ENCODE measurements at regions not wholly inside any gene's neighbourhood (a gene's known extent, or its start where the extent isn't known, plus 50 kb on each side); places are given as distances from the start of the nearest gene placed in this dataset.
"Not testable (repeated sequence)": the region's sequence is repeated elsewhere in the genome, so short reads cannot be mapped to it uniquely, and the experiment has no call there.

DNA sequence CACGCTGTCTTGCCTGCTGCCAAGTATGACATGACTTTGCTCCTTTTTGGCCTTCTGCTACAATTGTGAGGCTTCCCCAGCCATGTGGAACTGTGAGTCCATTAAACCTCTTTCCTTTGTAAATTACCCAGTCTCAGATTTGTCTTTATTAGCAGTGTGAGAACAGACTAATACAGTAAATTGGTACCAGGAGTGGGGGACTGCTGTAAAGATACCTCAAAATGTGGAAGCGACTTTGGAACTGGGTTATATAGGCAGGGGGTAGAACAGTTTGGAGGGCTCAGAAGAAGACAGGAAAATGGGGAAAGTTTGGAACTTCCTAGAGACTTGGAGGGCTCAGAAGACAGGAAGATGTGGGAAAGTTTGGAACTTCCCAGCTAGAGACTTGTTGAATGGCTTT lies 104.0 kb downstream of the IFI44 start:
- not testable (repeated sequence) for TF ChIP-seq HEYL (CRISPR knock-in tag; IDR thresholded peaks at IDR 0.05); RCOR1 (IDR thresholded peaks at IDR 0.05; ENCODE audit: low read depth, low read length); TP53 (CRISPR knock-in tag; IDR thresholded peaks at IDR 0.05)
- TF ChIP-seq, protein P1, sequence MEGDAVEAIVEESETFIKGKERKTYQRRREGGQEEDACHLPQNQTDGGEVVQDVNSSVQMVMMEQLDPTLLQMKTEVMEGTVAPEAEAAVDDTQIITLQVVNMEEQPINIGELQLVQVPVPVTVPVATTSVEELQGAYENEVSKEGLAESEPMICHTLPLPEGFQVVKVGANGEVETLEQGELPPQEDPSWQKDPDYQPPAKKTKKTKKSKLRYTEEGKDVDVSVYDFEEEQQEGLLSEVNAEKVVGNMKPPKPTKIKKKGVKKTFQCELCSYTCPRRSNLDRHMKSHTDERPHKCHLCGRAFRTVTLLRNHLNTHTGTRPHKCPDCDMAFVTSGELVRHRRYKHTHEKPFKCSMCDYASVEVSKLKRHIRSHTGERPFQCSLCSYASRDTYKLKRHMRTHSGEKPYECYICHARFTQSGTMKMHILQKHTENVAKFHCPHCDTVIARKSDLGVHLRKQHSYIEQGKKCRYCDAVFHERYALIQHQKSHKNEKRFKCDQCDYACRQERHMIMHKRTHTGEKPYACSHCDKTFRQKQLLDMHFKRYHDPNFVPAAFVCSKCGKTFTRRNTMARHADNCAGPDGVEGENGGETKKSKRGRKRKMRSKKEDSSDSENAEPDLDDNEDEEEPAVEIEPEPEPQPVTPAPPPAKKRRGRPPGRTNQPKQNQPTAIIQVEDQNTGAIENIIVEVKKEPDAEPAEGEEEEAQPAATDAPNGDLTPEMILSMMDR (IDR thresholded peaks at IDR 0.05) = not testable (repeated sequence)

Measured in A549 (cell line).